Activated B cell treated with CpG ODN at 0.5 μM for 24 hours (primary cell): ENCODE measurements at regions not wholly inside any gene's neighbourhood (a gene's known extent, or its start where the extent isn't known, plus 50 kb on each side); places are given as distances from the start of the nearest gene placed in this dataset.
"Not testable (repeated sequence)": the region's sequence is repeated elsewhere in the genome, so short reads cannot be mapped to it uniquely, and the experiment has no call there.

Experiments
- ATAC-seq: fragments of 200-7000 bp; cut with Tn5 transposase; one replicate; pipeline ENCODE4 v1.10.0; 2021; ENCODE audit warnings: low read depth, mild to moderate bottlenecking, moderate library complexity
- CTCF ChIA-PET: fragments of 350-600 bp; sonication (Branson Sonifier 250); formaldehyde crosslinking; loops from one replicate; lab custom pipeline; 2021; ENCODE audit warnings: antibody characterized with exemption; lab: Charles Lee
- POLR2A ChIA-PET: fragments of 350-600 bp; sonication (Branson Sonifier 250); formaldehyde crosslinking; loops from one replicate; lab custom pipeline; 2021; ENCODE audit warnings: antibody characterized with exemption; lab: Charles Lee
- DNase-seq: peaks from one replicate; pipeline ENCODE4 v3.0.0; 2022
- H3K27ac Mint-ChIP-seq: one replicate; pipeline ENCODE4 v1.8.0; 2020; ENCODE audit warnings: mixed read lengths
- H3K27me3 Mint-ChIP-seq: one replicate; pipeline ENCODE4 v1.8.0; 2021; ENCODE audit warnings: mixed read lengths
- H3K36me3 Mint-ChIP-seq: one replicate; pipeline ENCODE4 v1.8.0; 2021; ENCODE audit warnings: low read depth, mixed read lengths
- H3K4me1 Mint-ChIP-seq: one replicate; pipeline ENCODE4 v1.8.0; 2021; ENCODE audit warnings: mixed read lengths
- H3K4me3 Mint-ChIP-seq: one replicate; pipeline ENCODE4 v1.8.0; 2020; ENCODE audit warnings: mild to moderate bottlenecking, mixed read lengths
- H3K9me3 Mint-ChIP-seq: one replicate; pipeline ENCODE4 v1.8.0; 2020; ENCODE audit warnings: mixed read lengths
- CTCF ChIP-seq: fragments of 200-600 bp; IDR thresholded peaks from one replicate; pipeline ENCODE4 v1.8.0; 2022; ENCODE audit warnings: antibody characterized with exemption, mild to moderate bottlenecking
- intact Hi-C: fragments of 100-400 bp; cut with micrococcal nuclease; formaldehyde crosslinking; loops from one replicate; pipeline ENCODE4 v1.15.1; 2024

- no peak for TF ChIP-seq CTCF
- Mint-ChIP-seq H3K4me1 (no peaks in the 10 kb centered on the region), H3K27me3 (peaks cover 11% of the 10 kb centered on the region), H3K27ac (no peak overlapping the region), H3K4me3 (no peak overlapping the region), H3K9me3 (no peaks in the 10 kb centered on the region), H3K36me3 (no peaks in the 10 kb centered on the region)
- POLR2A ChIA-PET: no interaction called here
- intact Hi-C loops: no loop called here
- CTCF ChIA-PET: interaction anchor here (1.1 kb wide), 1 partner anchor 18 kb away, joined by 3 read pairs; no protein-coding TSS in a partner anchor
- DNase-seq (no peak), ATAC-seq (no peak)
These were observed 93.7 kb downstream of the JRKL start for GRCh38 chr11:96483374-96483955.

- H3K27ac Mint-ChIP-seq: no peak overlapping the region
- H3K4me1 Mint-ChIP-seq: no peaks in the 10 kb centered on the region
- ATAC-seq (no peak), DNase-seq (no peak)
- no peak overlapping the region for H3K4me3 Mint-ChIP-seq
- no peak for TF ChIP-seq CTCF
- ChIA-PET CTCF (interaction anchor here (1.1 kb wide), 1 partner anchor 19 kb away, joined by 3 read pairs; no protein-coding TSS in a partner anchor), POLR2A (no interaction called here)
- H3K36me3 Mint-ChIP-seq: no peaks in the 10 kb centered on the region
- intact Hi-C loops: no loop called here
- H3K27me3 Mint-ChIP-seq: peaks cover 11% of the 10 kb centered on the region
- H3K9me3 Mint-ChIP-seq: no peaks in the 10 kb centered on the region
These were observed 94.5 kb downstream of the JRKL start for GRCh38 chr11:96484361-96484760.

GRCh38 chr11:96486890-96487611 lies 97.2 kb downstream of the JRKL start:
- Mint-ChIP-seq H3K9me3 (peaks cover 1% of the 10 kb centered on the region), H3K27me3 (peaks cover 11% of the 10 kb centered on the region), H3K4me1 (no peaks in the 10 kb centered on the region), H3K4me3 (no peak overlapping the region), H3K36me3 (no peaks in the 10 kb centered on the region), H3K27ac (no peak overlapping the region)
- POLR2A ChIA-PET: no interaction called here
- TF ChIP-seq CTCF: no peak
- intact Hi-C loops: no loop called here
- ATAC-seq (no peak), DNase-seq (no peak)
- CTCF ChIA-PET: no interaction called here

- H3K36me3 Mint-ChIP-seq, H3K4me3 Mint-ChIP-seq, H3K27ac Mint-ChIP-seq, H3K9me3 Mint-ChIP-seq, intact Hi-C loops, DNase-seq, POLR2A ChIA-PET, H3K4me1 Mint-ChIP-seq, ATAC-seq, CTCF ChIA-PET: not testable (repeated sequence)
- peaks cover 11% of the 10 kb centered on the region for H3K27me3 Mint-ChIP-seq
These were observed 99.1 kb downstream of the JRKL start for GRCh38 chr11:96488911-96489310.

GRCh38 chr11:96500440-96500839 lies 110.6 kb downstream of the JRKL start:
- Mint-ChIP-seq H3K27me3 (peaks cover 1% of the 10 kb centered on the region), H3K9me3 (no peaks in the 10 kb centered on the region), H3K4me1 (no peaks in the 10 kb centered on the region), H3K4me3 (no peak overlapping the region), H3K36me3 (no peaks in the 10 kb centered on the region), H3K27ac (no peak overlapping the region)
- ATAC-seq (no peak), DNase-seq (no peak)
- CTCF ChIA-PET: no interaction called here
- TF ChIP-seq CTCF: no peak
- intact Hi-C loops: no loop called here
- POLR2A ChIA-PET: no interaction called here
